A673 (cell line): ENCODE measurements at regions not wholly inside any gene's neighbourhood (a gene's known extent, or its start where the extent isn't known, plus 50 kb on each side); places are given as distances from the start of the nearest gene placed in this dataset.

Experiments used
- BruUV-seq: library from RNA; stranded (reverse); fragments of 400-500 nt; replicated peaks from 2 replicates; lab custom pipeline; 2021; lab: Mats Ljungman, UMichigan
- CTCF ChIA-PET: fragments of 300-600 bp; sonication (Branson Sonifier 250); formaldehyde crosslinking; loops from one replicate; lab custom pipeline; 2022; ENCODE audit warnings: antibody characterized with exemption; lab: Charles Lee
- POLR2A ChIA-PET: fragments of 300-600 bp; sonication (Branson Sonifier 250); formaldehyde crosslinking; loops from one replicate; lab custom pipeline; 2022; ENCODE audit warnings: antibody characterized with exemption; ENCODE audit not compliant: low non-redundant PET; lab: Charles Lee
- DNase-seq: peaks from one replicate; pipeline ENCODE4 v3.0.0-alpha.2; 2015; ENCODE audit warnings: low spot score
- H3K27ac ChIP-seq: fragments of 200-600 bp; sonication (generic); 2 replicates; pipeline ENCODE4 v1.5.1; 2016; ENCODE audit warnings: mixed run types, low read depth, mild to moderate bottlenecking, mixed read lengths, antibody characterized with exemption, low read length; ENCODE audit not compliant: poor library complexity, severe bottlenecking
- H3K27me3 ChIP-seq: fragments of 200-600 bp; sonication (generic); replicated peaks from 2 replicates; pipeline ENCODE4 v1.6.1; 2017; ENCODE audit warnings: mixed run types, low read depth, mild to moderate bottlenecking, mixed read lengths, antibody characterized with exemption, low read length; ENCODE audit not compliant: insufficient read depth, poor library complexity
- H3K36me3 ChIP-seq: fragments of 200-600 bp; sonication (generic); 2 replicates; pipeline ENCODE4 v1.6.1; 2016; ENCODE audit warnings: mixed run types, mild to moderate bottlenecking, mixed read lengths, antibody characterized with exemption, low read length; ENCODE audit not compliant: insufficient read depth, poor library complexity, severe bottlenecking
- H3K4me1 ChIP-seq: fragments of 200-600 bp; sonication (generic); 2 replicates; pipeline ENCODE4 v1.6.1; 2017; ENCODE audit warnings: mixed run types, mild to moderate bottlenecking, mixed read lengths, antibody characterized with exemption, low read length; ENCODE audit not compliant: insufficient read depth, poor library complexity, severe bottlenecking
- H3K4me3 ChIP-seq: fragments of 200-600 bp; sonication (generic); 2 replicates; pipeline ENCODE4 v1.5.1; 2016; ENCODE audit warnings: low read depth, mixed run types, mild to moderate bottlenecking, mixed read lengths, low read length; ENCODE audit not compliant: poor library complexity, severe bottlenecking
- H3K9me3 ChIP-seq: fragments of 200-600 bp; sonication (generic); 2 replicates; pipeline ENCODE4 v1.6.1; 2016; ENCODE audit warnings: mixed run types, low read depth, mild to moderate bottlenecking, mixed read lengths, antibody characterized with exemption, low read length; ENCODE audit not compliant: poor library complexity, severe bottlenecking
- CTCF ChIP-seq: fragments of 300-800, 200-600 bp; sonication (generic); conservative IDR thresholded peaks from 2 replicates; pipeline ENCODE4 v1.5.1; 2017; ENCODE audit warnings: low read depth, mild to moderate bottlenecking, antibody characterized with exemption, low read length, moderate library complexity, mixed read lengths
- EZH2 ChIP-seq: fragments of 200-600 bp; sonication (generic); IDR thresholded peaks from 2 replicates; pipeline ENCODE4 v1.6.1; 2017; ENCODE audit warnings: borderline replicate concordance, low read depth, mild to moderate bottlenecking, mixed read lengths, antibody characterized with exemption, low read length; ENCODE audit not compliant: poor library complexity, severe bottlenecking
- intact Hi-C: fragments of 100-400 bp; cut with micrococcal nuclease; formaldehyde crosslinking; loops from one replicate; pipeline ENCODE4 v1.10.0; 2022; ENCODE audit not compliant: unreplicated experiment

DNA sequence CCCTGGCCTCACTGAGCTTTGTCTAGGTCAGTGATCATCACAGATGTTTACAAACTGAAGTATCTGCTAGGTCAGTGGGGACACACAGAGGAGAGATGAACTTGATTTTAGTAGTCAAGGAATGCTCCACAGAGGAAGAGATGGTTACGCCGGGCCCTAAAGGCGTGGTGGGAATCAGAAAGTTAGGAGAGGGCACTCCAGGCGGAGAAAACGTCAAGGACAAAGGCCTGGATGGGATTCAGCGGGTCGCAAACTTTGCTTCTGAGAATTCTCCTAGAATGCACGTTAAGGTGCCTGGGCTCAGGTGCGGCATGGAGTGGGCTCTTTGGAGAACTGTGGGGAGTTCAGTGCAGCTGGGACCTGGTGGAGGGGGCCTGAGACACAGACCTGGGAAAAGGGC is 78.8 kb downstream of the TMEM17 start:
- H3K4me1 ChIP-seq = no peaks in the 10 kb centered on the region
- ChIA-PET CTCF (no interaction called here), POLR2A (no interaction called here)
- DNase-seq = no peak
- intact Hi-C loops = no loop called here
- H3K36me3 ChIP-seq = no peaks in the 10 kb centered on the region
- H3K4me3 ChIP-seq = no peak overlapping the region
- no peak overlapping the region for H3K27ac ChIP-seq
- BruUV-seq = no TSS peak
- no peaks in the 10 kb centered on the region for H3K9me3 ChIP-seq
- no peaks in the 10 kb centered on the region for H3K27me3 ChIP-seq
- TF ChIP-seq EZH2 (no peak), CTCF (no peak)

DNA sequence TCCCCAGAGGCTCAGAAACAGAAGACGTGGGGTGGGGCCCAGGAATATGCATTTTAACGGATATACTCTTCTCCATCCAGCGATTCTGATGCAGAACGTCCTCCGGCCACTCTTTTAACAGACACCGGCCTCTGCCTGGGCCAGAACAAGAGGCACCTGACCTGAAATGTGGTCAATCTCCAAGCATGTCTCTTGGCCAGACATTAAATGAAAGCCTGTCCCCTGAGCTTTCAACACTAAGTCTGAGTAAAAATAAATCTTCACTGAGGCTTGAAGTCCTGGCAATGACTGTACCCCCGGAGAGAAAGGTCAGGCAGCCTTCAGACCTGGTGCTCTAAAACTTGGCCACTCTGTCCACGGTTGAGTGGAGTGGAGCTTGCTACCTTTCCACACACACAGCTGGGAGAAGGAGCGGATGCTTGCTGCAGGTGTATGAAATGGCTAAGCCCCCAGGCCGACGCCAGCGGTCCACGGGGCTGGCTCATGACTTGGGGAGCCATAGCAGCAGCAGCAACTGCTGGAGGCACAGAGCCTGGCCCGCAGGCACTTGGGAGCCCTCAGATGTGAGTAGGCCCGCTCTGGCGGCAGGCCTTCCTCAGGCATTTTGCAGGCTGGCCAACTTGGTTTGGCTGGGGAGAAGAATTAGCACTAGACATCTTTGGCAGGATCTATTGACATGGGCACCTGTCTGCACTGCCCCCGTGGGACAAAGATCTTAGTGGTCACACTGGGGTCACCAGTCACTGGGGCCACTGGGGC is 79.7 kb downstream of the TMEM17 start:
- Histone ChIP-seq H3K4me1 (no peaks in the 10 kb centered on the region), H3K9me3 (no peaks in the 10 kb centered on the region), H3K27me3 (no peaks in the 10 kb centered on the region), H3K4me3 (no peak overlapping the region), H3K27ac (no peak overlapping the region), H3K36me3 (no peaks in the 10 kb centered on the region)
- ChIA-PET CTCF (no interaction called here), POLR2A (no interaction called here)
- BruUV-seq = no TSS peak
- intact Hi-C loops = no loop called here
- TF ChIP-seq CTCF = no peak
- TF ChIP-seq EZH2 = no peak
- DNase-seq = no peak

DNA sequence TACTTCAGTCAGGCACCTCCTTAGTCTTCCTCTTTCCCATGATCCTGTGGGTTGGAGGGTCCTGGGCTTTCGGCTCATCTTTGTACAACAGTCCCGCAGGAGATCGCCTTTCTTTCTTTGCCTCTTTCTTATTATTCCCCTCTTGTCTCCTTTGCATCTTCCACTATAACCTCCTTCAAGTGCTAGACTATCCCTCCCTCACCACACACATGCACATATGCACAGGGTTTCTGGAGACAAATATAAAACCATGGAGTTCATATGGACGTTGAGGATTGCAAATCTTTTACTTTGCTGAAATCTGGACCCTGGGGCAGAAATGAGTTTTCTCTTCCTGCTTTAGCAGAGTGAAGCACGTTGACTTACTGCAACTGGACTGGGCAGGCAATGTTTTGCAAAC is 80.3 kb downstream of the TMEM17 start:
- Histone ChIP-seq H3K27ac (no peak overlapping the region), H3K9me3 (no peaks in the 10 kb centered on the region), H3K4me3 (no peak overlapping the region), H3K4me1 (no peaks in the 10 kb centered on the region), H3K27me3 (no peaks in the 10 kb centered on the region), H3K36me3 (no peaks in the 10 kb centered on the region)
- ChIA-PET CTCF (no interaction called here), POLR2A (no interaction called here)
- intact Hi-C loops = no loop called here
- no peak for DNase-seq
- TF ChIP-seq CTCF = no peak
- no TSS peak for BruUV-seq
